Stimulated activated CD4-positive, alpha-beta T cell treated with anti-CD3 and anti-CD28 coated beads, Interleukin-15, amount 100 ng/mL, for 48 hours (primary cell): ENCODE measurements at regions not wholly inside any gene's neighbourhood (a gene's known extent, or its start where the extent isn't known, plus 50 kb on each side); places are given as distances from the start of the nearest gene placed in this dataset.
"Not testable (repeated sequence)": the region's sequence is repeated elsewhere in the genome, so short reads cannot be mapped to it uniquely, and the experiment has no call there.

Source experiments
- DNase-seq, 2 donors: peaks; one replicate each; pipeline ENCODE4 v3.0.0-alpha.2; 2020; ENCODE audit warnings: low read depth in 2 of 2

DNA sequence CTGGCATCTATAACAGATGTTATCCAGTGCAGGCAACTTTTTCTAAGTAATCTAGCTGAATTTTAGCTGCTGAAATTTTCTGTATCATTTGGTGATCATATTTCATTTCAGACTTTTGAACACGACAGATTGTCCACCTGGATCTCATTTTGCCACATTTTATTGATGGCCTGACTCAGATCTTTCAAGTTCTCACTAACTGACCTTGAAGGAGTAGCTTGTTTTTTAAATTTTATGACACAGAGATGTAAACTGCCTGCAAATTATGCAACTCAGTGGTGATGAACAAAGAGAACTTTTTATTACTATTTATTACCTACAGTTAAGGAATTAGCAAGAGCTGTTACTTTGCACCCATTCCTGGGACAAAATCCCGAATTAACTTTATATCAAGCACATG lies 366.4 kb downstream of the PAX1 start:
- DNase-seq, result no peak

DNA sequence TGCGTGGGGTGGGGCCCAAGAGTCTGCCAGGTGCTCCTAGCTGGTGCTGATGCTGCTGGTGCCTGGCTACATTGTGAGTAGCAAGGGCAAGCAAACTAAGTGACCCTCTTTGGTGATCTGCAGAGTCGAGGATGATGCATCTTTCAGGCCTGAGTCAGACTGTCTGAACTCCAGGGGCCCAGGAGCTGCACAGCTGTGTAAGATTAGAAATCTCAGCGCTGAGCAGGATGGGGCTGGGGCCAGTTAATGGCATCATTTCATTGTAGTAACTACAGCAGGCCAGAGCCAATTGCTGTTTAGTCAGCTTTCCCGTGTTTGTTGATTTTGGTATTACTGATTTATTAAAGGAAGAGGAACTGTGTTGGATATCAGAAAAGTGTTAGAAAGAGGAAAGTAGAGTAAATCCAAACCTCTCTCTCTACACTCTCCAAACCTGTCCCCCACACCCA lies 365.2 kb downstream of the PAX1 start:
- no peak for DNase-seq

DNA sequence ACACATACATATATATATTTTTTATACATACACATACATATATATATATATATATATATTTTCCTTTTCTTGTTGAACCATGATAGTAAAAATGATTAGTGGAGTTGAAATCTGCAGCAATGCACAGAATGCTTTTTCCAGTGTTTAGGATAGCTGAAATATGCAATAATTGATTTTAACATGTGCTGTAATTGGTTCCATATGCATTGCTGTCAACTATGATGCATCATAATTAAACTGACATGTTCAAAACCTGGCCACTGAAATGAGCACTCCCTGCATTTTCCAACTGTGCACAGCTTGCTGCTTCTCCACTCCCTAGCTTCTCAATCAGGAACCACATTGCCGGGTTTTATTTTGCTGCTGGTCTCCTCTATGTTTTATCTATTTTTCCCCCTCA lies 358.3 kb downstream of the PAX1 start:
- no peak for DNase-seq

DNA sequence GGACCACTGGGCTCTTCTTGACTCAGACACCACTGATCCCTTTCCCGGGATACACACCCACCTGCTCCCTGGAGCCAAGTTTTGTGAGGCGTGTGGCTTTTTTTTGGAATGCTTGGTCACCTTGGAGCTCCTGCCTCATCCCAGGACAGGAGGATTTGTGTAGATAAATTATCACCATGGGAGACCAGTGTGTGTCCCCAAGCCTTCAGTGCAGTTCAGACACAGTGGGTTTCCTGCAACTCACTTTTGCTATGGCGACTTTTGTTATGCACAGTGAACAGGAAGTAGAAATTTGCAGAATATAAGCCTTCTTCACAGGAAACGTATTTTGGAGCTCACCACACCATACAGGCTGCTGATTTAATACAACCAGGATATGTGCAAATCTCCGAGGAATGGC lies 357.4 kb downstream of the PAX1 start:
- no peak for DNase-seq

DNA sequence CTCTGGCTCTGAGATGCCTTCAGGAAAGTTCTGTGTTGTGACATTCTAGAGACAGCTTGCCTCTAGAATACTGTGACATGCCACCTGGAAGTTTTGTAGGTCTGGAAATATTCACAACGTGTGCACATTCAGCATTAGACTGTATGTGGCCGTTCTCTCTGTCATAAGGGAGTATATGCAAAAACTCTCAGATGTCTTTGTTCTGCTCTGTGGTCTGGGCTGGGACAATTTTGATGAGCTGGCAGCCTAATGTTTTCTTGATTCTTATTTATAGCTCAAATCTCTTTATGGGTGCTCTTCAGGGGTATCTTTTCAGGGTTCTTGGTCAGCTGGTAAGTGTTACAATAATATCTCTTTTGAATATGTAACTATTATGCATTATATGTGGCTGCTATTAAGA lies 355.1 kb downstream of the PAX1 start:
- DNase-seq, result no peak

DNA sequence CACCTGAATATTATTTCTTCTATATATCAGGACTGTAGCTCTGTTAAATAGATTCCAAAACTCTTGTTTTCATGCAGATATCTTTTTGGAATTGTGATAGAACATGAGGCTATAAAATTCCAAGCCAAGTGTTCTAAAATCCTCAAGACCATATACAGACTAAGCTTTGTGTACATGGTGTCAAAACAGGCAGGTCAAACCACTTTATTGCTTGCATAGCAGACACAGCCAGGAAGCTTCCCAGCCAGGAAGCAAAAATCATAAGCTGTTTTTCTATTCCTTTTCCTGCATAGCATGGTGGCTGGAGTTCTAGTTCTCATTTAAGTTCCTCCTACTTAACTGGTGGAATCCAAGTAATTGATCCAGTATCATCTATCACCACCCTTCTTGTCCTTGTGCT lies 353.3 kb downstream of the PAX1 start:
- no peak for DNase-seq

DNA sequence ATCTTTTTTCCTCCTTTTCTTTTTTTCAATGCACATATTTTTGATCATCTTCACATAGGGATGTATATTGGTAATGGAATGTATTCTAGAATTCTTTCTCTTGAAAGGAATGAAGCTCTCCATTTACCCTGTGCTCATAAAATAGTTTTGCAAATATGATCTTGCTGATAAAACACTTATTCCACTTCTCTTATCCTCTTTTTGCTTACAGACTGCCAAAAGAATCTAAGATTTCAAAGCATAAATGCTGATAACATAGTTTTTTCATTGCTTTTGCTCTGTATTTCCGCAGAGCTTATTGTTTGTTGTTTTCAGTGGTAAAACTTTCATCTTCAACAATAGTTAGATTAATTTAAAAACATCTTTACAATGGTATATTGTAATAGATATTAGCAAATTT lies 350.5 kb downstream of the PAX1 start:
- DNase-seq, result no peak

DNA sequence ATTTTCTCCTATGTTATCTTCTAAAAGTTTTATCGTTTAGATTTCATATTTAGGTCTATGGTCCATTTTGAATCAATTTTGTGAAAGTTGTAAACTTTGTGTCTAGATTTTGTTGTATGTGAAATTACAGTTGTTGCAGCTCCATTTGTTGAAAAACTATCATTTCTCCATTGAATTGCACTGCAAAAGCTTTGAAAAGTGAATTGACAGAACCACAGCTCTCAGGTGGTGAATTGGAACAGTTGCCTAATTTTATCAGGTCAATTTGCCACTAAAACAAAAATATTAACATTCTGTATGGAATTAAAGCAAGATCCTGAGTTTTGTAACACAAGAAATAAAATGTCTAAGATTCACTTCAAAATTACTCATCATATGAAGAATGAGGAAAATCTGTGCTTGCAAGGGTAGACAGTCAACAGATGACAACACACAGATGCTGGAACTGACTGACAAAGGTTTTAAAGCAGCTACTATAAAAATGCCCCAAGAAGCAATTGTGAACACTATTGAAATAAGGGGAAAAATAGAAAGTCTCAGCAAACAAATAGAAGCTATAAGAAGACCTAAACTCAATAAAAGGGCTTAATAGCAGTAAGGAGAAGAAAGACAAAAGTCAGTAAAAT lies 346.7 kb downstream of the PAX1 start:
- no peak for DNase-seq

DNA sequence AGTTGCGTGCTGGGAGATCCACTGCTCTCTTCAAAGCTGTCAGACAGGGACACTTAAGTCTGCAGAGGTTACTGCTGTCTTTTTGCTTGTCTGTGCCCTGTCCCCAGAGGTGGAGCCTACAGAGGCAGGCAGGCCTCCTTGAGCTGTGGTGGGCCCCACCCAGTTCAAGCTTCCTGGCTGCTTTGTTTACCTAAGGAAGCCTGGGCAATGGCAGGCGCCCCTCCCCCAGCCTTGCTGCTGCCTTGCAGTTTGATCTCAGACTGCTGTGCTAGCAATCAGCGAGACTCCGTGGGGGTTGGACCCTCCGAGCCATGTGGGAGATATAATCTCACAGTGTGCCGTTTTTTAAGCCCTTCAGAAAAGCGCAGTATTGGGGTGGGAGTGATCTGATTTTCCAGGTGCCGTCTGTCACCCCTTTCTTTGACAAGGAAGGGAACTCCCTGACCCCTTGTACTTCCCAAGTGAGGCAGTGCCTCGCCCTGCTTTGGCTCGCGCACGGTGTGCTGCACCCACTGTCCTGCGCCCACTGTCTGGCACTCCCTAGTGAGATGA lies 340.6 kb downstream of the PAX1 start:
- not testable (repeated sequence) for DNase-seq

DNA sequence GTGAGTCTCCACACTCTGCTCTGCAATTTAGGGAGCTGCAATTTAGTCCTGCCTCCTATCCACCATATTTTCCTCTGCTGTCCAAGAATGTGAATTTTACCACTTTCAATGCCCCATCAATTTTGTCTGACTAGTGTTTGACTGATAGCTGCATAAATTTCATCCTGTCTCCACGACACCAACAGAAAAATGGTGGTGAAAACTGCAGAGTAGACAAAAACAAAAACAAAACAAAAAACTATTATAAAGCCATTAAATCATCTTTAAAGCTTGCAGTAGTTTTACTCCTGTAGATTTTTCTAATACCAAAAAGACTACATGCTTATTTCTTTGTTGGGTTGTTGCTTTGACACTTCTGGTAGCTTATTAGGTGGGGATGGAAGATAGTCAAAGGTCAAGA lies 322.0 kb downstream of the PAX1 start:
- no peak for DNase-seq

DNA sequence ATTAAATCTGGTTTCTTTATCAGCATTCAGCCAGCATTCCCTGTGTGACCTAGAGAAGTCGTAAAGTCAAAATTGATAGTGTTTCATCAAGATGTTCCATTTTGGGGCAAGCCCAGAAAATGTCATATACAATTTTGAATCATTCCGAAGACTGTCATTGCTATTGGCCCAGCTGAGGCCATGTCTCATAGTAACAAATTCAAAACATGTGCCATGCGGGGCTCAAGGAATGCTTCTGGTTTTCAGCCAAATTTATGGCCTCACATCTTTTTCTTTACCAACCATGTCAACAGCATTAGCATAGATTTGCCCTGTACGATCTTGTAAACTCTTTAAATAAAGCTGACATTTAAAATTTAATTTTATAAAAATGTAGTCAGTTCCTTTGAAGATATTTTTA lies 314.7 kb downstream of the PAX1 start:
- no peak for DNase-seq

DNA sequence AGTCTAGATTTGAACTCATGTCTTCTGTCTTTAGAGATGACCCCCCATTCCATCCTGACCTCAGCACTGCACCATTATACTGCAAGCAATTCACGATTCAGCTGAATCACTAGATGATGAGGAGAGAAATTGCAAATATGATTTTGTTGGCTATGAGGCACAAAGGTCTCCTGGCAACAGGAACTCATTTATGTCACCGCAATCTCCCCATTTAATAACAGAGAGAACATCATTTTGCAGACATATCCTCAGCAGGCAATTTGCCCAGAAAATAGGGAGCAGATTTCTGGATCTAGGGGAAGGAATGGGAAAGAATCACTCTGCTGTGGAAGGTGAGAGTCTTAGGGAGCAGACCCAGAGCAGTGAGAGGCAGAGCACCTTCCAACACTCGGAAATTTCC lies 303.0 kb downstream of the PAX1 start:
- DNase-seq, result no peak

DNA sequence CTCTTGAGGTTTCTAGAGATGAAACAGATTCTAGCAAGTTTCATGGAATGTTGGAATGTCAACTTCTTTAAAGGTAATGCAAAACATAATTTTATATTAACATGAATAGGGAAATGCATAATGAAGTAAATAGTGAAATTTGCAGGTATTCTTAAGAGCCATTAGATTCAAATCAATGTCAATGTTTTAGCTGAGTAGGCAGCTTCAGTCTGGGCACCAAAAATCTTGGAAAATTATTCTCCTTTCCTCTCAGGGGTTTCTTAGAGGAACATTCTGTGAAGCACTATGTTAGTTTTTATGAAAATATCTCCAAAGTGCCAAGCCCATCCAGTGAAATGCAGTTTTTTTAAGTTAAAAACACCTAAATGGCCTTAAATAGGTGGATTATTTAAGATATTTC lies 300.8 kb downstream of the PAX1 start:
- no peak for DNase-seq

DNA sequence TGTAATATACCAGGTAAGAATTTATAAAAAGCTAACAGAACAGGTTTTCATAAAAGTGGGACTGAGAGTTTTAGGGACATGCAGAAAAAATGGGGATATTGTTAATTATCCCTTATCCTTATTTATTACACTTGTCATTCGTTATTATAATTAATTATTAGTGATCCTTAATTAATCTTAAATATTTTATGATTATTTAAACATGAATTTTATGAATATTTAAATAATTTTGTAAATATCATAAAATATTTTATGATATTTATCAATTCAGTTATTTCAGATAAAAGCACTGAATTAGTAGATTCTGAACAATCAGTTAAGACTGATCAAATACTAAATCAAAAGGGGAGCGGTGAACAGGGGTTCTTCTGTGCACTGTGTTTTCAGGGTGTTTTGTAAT lies 300.1 kb downstream of the PAX1 start:
- DNase-seq, result no peak

DNA sequence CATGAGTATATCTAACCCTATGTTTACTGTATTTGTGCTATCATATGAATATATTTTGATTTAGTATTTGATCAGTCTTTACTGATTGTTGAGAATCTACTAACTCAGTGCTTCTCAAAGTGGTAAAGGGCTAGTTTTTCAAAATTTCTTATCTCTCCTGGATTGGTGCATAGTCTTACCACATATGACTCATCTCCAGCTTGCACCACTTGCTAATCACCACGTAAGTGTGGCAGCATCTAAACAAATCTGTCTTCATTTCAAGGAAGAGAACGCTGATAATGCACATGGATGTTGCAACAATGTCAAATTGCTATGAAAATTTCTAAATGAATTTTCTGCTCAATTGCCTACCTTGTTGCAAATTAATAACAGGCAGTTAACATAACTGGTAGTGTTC lies 299.5 kb downstream of the PAX1 start:
- DNase-seq, result no peak

DNA sequence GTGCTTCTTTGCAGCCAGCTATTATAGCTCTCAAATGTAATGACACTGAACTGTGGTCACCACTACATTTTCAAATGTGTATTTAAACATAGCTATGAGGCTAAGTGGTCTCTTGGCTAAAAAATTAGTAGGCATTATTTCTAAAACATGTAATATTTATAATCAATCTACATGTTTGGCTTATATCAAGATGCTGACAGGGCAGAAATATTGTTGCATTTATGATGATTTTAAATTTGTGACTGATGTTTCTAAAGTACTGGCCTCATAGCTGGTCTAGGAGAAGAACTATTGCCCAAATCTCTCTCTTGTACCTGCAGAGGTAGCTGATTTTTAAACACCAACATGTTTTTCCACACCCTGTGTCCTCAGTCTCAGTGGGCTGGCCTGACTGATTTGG lies 298.2 kb downstream of the PAX1 start:
- DNase-seq, result no peak

DNA sequence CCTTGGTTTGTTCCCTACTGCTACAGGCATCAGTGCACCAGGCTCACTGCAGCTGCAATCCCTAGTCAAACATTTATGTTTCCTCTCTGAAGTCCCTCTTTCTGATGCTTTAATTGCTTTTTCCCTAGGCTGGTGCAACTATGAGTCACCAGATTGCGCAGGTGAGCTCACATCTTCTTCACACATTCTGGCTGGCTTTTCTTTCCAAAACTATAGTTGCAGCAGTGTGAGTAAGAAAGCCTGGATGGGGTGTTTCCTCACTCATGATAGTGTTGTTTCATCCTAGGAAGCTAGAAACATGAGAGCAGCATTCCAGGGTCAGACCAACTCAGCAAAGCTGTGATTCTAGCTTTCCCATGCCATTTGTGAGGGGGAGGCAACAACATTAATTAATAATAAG lies 296.4 kb downstream of the PAX1 start:
- DNase-seq, result no peak

DNA sequence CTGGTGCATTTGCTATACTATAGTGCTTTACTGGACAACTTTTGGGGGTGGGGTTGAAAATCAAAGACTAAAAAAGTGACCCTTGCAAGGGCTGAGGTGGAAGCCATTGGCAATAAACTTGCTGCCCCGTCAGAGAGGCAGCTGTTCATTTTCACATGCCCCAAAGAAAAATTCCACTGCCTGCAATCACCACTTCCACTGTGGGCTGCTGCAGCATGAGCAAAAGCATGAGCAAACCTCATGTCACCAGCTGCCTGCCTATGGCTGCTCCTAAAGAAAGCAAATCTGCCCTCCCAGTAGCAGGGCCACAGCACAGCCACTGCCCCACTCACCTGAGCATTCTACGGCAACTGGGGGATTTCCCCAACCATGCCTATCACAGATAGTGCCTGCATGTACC lies 290.0 kb downstream of the PAX1 start:
- no peak for DNase-seq

DNA sequence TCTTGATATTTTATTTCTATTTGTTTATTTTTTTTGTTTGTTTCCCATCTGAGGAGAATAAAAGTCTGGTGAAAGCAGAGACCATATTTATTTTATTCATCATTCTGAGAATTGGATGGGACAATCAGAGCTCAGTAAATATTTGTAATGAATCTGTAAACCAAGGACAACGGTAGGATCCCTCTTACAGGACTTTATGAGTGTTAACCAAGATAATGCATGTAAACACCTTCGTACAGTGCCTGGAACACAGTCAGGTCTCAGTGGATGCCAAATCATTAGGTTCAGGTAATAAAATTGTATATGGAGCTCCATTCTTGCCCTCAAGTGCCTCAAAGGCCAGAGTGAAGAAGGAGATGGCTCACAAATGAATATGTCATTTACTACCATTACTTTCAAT lies 288.7 kb downstream of the PAX1 start:
- no peak for DNase-seq

DNA sequence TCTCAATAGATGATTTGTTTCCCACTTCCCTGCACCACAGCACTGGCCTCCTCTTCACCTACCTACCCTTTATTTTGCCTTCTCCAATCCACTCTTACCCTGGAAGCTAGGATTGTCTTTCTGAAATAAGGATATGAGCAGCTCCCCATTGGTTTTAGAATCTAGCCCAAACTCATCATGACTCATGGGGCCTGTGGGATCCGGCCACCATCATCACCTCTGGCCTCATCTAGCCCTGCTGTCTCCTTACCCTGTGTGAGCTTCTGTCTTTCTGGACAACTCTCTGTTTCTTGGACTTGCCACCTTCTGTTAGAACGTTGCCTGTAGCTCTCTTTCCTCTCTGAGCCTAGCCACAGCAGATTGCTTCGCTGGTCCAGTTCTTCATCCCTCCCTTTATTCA lies 277.1 kb downstream of the PAX1 start:
- DNase-seq, result no peak

DNA sequence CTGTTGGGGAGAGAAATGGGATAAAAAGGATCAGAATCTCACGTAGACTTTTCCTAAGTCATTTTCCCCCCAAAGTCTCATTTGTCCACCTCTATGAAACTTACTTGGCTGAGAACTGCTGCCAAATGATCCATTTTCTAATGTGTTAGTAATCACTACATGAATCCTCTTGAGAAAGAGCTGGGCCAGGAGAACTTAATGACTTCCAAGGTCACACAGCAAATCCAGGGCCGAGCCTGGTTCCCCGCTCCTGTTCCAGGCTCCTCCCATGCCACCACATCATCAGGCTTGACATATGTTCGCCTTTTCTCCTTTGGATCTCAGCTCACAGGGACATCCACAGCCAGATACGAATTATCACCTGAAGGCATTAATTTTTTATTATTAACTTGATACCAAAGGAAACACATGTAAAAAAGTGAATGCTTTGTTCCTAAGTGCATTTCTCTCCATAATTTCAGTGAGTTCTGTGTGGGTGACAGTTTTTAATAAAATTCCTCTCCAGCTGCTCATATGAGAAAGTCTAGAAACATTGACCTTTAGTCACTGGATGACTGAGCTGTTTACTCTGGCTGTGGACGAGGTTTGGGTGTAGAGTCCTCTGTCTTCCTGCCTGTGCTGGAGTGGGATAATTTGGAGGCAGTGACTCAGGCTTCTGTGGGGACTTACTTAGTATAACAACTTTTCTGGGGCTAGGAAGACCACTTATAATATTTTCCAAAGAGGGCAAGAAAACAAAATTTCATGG lies 276.3 kb downstream of the PAX1 start:
- no peak for DNase-seq

DNA sequence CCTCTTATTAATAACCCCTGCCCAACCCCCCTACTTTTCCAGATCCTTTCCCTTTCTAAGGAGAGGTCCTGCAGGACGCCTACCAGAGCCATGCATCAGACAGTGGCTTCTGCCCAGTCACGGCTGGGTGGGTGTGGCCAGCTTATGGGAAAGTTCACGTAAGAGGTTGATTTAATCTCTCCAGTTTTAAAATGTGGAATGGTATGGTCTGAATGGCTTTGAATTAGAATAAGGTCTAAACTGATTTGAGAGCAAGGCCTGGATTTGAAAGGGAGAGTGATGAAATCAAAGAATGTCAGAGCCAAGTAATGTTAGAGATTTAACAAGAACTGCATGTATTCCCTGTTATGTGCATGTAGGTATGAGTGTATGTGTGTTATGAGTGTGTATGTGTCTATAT lies 275.7 kb downstream of the PAX1 start:
- DNase-seq, result no peak

DNA sequence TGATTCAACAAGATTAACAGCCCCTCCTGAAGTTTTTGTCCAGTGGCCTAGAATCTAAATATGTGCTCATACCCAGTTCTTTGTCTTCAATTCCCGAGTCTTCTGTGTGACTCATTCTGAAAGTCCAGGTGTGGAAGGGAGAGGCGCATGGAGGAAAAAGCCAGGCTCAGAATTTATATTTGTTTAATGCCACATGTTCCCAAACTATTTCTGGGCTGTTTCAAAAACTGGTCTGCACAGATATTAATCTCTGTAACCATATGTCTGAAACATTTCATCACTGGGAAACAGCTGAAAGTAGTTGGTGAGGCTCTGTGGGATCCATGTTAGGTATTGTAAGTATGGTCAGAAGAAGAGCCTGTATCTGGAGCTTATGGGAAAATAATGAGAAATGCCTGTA lies 266.0 kb downstream of the PAX1 start:
- DNase-seq, result no peak

DNA sequence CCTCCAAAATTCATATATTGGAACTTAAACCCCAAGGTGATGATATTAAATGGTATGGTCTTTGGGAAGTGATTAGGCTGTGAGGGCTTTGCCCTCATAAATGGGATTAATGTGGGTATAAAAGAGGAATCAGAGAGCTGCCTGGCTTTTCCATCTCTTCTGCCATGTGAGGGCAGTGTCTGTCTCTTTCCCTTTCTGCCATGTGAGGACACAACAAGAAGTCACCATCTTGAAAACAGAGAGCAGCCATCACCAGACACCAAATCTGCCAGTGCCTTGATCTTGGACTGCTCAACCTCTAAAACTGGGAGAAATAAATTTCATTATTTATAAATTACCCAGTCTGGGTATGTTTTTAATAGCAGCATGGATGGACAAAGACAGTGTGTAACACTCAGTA lies 263.0 kb downstream of the PAX1 start:
- DNase-seq, result no peak
